Uterus (tissue), 3 donors: ENCODE measurements at regions not wholly inside any gene's neighbourhood (a gene's known extent, or its start where the extent isn't known, plus 50 kb on each side); places are given as distances from the start of the nearest gene placed in this dataset.
"Not testable (repeated sequence)": the region's sequence is repeated elsewhere in the genome, so short reads cannot be mapped to it uniquely, and the experiment has no call there.

Experiments used
- DNase-seq, 2 donors: peaks; one replicate each; pipeline ENCODE4 v3.0.0-alpha.2; 2019 to 2020
- H3K27ac ChIP-seq, 2 donors: fragments of 200-600 bp; sonication (generic); 1 replicate in 1 of 2; 2 replicates in 1 of 2; pipeline ENCODE4 v1.5.1; 2016 to 2018
- H3K27me3 ChIP-seq, 2 donors: fragments of 200-600 bp; sonication (generic); one replicate each; pipeline ENCODE4 v1.5.1; 2018 to 2019; ENCODE audit warnings: control low read depth in 1 of 2
- H3K36me3 ChIP-seq, 2 donors: fragments of 200-600 bp; sonication (generic); one replicate each; pipeline ENCODE4 v1.5.1; 2019; ENCODE audit warnings: control low read depth in 1 of 2
- H3K4me1 ChIP-seq, 2 donors: fragments of 200-600 bp; sonication (generic); one replicate each; pipeline ENCODE4 v1.5.1; 2018 to 2019; ENCODE audit warnings: control low read depth in 1 of 2
- H3K4me3 ChIP-seq, 2 donors: fragments of 200-600 bp; sonication (generic); 1 replicate in 1 of 2; 2 replicates in 1 of 2; pipeline ENCODE4 v1.5.1; 2018 to 2019; ENCODE audit warnings: mild to moderate bottlenecking in 1 of 2
- H3K9me3 ChIP-seq, 2 donors: fragments of 200-600 bp; sonication (generic); one replicate each; pipeline ENCODE4 v1.5.1; 2019; ENCODE audit warnings: control low read depth in 1 of 2
- CTCF ChIP-seq, 4 experiments: fragments of 200-600 bp in 2 of 4; fragments of 450-650 bp in 2 of 4; sonication (generic) in 2 of 4; IDR thresholded peaks; one replicate each; pipeline ENCODE4 v1.5.1; 2016 to 2019; ENCODE audit warnings: antibody characterized with exemption in 4 of 4, mild to moderate bottlenecking in 2 of 4, moderate library complexity in 1 of 4
- POLR2A ChIP-seq, 2 donors: fragments of 450-650 bp; IDR thresholded peaks; one replicate each; pipeline ENCODE4 v1.6.1; 2016; ENCODE audit warnings: antibody characterized with exemption in 2 of 2, mild to moderate bottlenecking in 1 of 2, moderate library complexity in 1 of 2
- intact Hi-C: fragments of 100-400 bp; cut with DNase I; formaldehyde crosslinking; loops from one replicate; pipeline ENCODE4 v1.15.1; 2023; ENCODE audit warnings: low total_unique reads
- donor health status: DM: yes; HTN: yes; CAD: no.

- Histone ChIP-seq H3K4me1 (no peaks in the 10 kb centered on the region), H3K4me3 (no peak overlapping the region), H3K27me3 (no peaks in the 10 kb centered on the region), H3K27ac (no peak overlapping the region), H3K36me3 (no peaks in the 10 kb centered on the region), H3K9me3 (no peaks in the 10 kb centered on the region)
- TF ChIP-seq POLR2A (IDR thresholded peaks at IDR 0.05) (no peak), CTCF (IDR thresholded peaks at IDR 0.05) (no peak)
- no peak for DNase-seq
- intact Hi-C loops = no loop called here
These were observed 161.3 kb upstream of the VIPR2 start for GRCh38 chr7:159306012-159306411.

DNA sequence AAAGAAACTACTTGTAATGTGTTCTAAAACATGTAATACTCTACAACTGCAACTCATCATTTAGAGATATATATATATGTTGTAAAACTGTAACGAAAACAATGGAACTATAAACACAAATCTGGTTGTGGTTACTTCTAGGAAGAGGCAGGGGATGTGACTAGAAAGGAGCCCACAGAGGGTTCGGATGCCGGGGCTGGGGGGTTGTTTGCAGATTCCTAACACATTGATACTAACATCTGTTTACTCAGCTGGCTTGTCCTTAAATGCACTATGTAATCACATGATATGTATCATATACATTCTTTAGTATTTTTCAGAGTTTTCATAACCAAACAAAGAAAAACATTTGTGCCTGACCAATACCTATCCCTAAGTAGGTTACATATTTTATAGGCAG lies 160.5 kb upstream of the VIPR2 start:
- H3K4me1 ChIP-seq, H3K27me3 ChIP-seq, H3K9me3 ChIP-seq, H3K27ac ChIP-seq, DNase-seq, H3K36me3 ChIP-seq, intact Hi-C loops, H3K4me3 ChIP-seq: not testable (repeated sequence)

- DNase-seq, H3K9me3 ChIP-seq, H3K27ac ChIP-seq, intact Hi-C loops, H3K36me3 ChIP-seq, H3K27me3 ChIP-seq, H3K4me1 ChIP-seq, H3K4me3 ChIP-seq: not testable (repeated sequence)
These were observed 158.8 kb upstream of the VIPR2 start for GRCh38 chr7:159303510-159303909.

DNA sequence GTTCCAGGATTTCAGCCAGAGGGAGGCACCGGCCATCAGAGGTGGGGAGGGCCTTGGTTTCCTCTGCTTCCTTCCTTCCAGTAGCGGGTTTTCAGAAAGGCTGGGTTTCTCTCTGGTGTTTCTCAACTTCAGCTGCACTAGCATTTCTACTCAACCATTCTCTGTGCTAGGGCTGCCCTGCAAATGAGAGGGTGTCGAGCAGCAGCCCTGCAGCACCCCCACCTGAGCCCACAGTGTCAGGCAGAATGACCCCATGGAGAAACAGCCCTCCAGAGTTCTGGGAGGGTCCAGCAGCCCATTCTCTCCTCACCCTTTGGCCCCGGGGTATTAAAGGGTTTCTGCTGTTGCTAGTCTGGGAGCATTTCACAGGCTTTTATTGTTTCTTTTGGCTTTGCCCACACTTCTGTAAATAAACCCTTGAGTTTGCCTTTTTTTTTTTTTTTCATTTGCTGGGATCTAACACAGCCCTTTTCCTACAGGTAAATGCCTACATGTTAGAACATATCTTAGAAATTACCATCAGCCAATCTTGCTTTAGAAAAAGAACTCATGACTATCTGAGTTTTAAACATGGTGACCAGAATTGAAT lies 151.5 kb upstream of the VIPR2 start:
- TF ChIP-seq CTCF (IDR thresholded peaks at IDR 0.05) (no peak), POLR2A (IDR thresholded peaks at IDR 0.05) (no peak)
- H3K27ac ChIP-seq = no peak overlapping the region
- intact Hi-C loops = no loop called here
- H3K9me3 ChIP-seq = no peaks in the 10 kb centered on the region
- no peaks in the 10 kb centered on the region for H3K4me1 ChIP-seq
- no peak for DNase-seq
- H3K4me3 ChIP-seq = no peak overlapping the region
- no peaks in the 10 kb centered on the region for H3K36me3 ChIP-seq
- no peaks in the 10 kb centered on the region for H3K27me3 ChIP-seq

GRCh38 chr7:159286487-159286886 lies 141.8 kb upstream of the VIPR2 start:
- H3K36me3 ChIP-seq, H3K27ac ChIP-seq, H3K9me3 ChIP-seq, H3K4me3 ChIP-seq, intact Hi-C loops, H3K27me3 ChIP-seq, H3K4me1 ChIP-seq, DNase-seq: not testable (repeated sequence)

DNA sequence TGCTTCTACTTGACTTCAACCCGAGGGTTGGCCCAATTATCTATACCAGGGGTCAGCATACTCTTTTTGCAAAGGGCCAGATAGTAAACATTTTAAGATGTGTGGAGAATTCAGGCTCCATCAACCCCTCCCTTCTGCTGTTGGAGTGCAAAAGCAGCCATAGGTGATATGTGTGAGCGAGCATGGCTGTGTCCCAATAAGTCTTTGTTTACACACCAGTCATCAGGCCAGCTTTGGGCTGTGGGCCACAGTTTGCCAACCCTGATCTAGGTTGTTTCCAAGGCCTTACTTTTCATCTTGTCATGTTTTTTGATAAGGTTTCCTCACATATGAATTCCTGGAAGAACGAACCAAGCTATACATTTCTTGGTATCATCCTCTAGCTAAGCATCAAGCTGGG lies 136.9 kb upstream of the VIPR2 start:
- H3K9me3 ChIP-seq = no peaks in the 10 kb centered on the region
- intact Hi-C loops = no loop called here
- no peaks in the 10 kb centered on the region for H3K4me1 ChIP-seq
- TF ChIP-seq CTCF (IDR thresholded peaks at IDR 0.05) (no peak), POLR2A (IDR thresholded peaks at IDR 0.05) (no peak)
- no peak for DNase-seq
- no peak overlapping the region for H3K27ac ChIP-seq
- no peak overlapping the region for H3K4me3 ChIP-seq
- H3K27me3 ChIP-seq = no peaks in the 10 kb centered on the region
- no peaks in the 10 kb centered on the region for H3K36me3 ChIP-seq

DNA sequence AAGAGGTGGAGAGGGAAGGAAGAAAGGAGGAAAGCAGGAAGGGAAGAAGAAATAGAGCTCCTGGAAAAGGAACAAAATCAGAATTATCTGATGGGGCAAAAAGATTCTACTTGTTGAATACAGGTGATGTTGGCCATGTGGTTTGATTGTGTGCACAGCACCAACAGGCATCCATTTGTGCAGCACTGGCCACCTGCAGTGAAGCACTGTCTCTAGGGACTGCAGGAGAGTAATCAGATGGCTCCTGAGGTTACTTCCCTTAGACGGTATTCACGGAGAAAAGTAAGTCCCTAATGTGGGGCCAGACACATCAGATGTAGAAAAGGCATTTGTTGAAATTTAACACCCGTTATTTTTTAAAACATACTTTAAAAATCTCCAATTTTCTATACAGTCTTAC lies 135.3 kb upstream of the VIPR2 start:
- Histone ChIP-seq H3K9me3 (no peaks in the 10 kb centered on the region), H3K4me1 (no peaks in the 10 kb centered on the region), H3K36me3 (no peaks in the 10 kb centered on the region), H3K27ac (no peak overlapping the region), H3K4me3 (no peak overlapping the region), H3K27me3 (no peaks in the 10 kb centered on the region)
- intact Hi-C loops = no loop called here
- TF ChIP-seq CTCF (IDR thresholded peaks at IDR 0.05) (no peak), POLR2A (IDR thresholded peaks at IDR 0.05) (no peak)
- no peak for DNase-seq
